GM23338 (cell line): ENCODE measurements at regions not wholly inside any gene's neighbourhood (a gene's known extent, or its start where the extent isn't known, plus 50 kb on each side); places are given as distances from the start of the nearest gene placed in this dataset.

Experiments
- ATAC-seq: fragments of 200-7000 bp; cut with Tn5 transposase; 3 replicates; pipeline ENCODE4 v1.9.1; 2020
- DNase-seq: peaks from one replicate; pipeline ENCODE4 v3.0.0-alpha.2; 2015; ENCODE audit warnings: low spot score
- H2AFZ ChIP-seq: fragments of 200-600 bp; sonication (generic); 2 replicates; pipeline ENCODE4 v1.8.0; 2016; ENCODE audit warnings: antibody characterized with exemption, mild to moderate bottlenecking, moderate library complexity
- H3F3A ChIP-seq: fragments of 200-600 bp; sonication (generic); replicated peaks from 2 replicates; pipeline ENCODE4 v1.8.0; 2017; ENCODE audit warnings: antibody characterized with exemption, mixed run types, low read depth
- H3K27ac ChIP-seq: fragments of 200-600 bp; sonication (generic); 2 replicates; pipeline ENCODE4 v1.6.1; 2016; ENCODE audit warnings: low read depth
- H3K27me3 ChIP-seq: fragments of 200-600 bp; sonication (generic); 2 replicates; pipeline ENCODE4 v1.8.0; 2016; ENCODE audit warnings: mild to moderate bottlenecking, mixed run types, moderate library complexity; ENCODE audit not compliant: insufficient read depth
- H3K36me3 ChIP-seq: fragments of 200-600 bp; sonication (generic); 2 replicates; pipeline ENCODE4 v1.8.0; 2016; ENCODE audit warnings: mild to moderate bottlenecking; ENCODE audit not compliant: insufficient read depth
- H3K4me1 ChIP-seq: fragments of 200-600 bp; sonication (generic); 2 replicates; pipeline ENCODE4 v1.8.0; 2016; ENCODE audit warnings: mild to moderate bottlenecking, moderate library complexity; ENCODE audit not compliant: insufficient read depth
- H3K4me2 ChIP-seq: fragments of 200-600 bp; sonication (generic); 2 replicates; pipeline ENCODE4 v1.7.1; 2017; ENCODE audit warnings: mixed run types
- H3K4me3 ChIP-seq: fragments of 200-600 bp; sonication (generic); 2 replicates; pipeline ENCODE4 v1.6.1; 2016; ENCODE audit warnings: mixed run types
- H3K79me2 ChIP-seq: fragments of 200-600 bp; sonication (generic); replicated peaks from 2 replicates; pipeline ENCODE4 v1.8.0; 2017; ENCODE audit warnings: mild to moderate bottlenecking; ENCODE audit not compliant: insufficient read depth
- H3K9me2 ChIP-seq: fragments of 200-600 bp; sonication (generic); 2 replicates; pipeline ENCODE4 v1.8.0; 2017; ENCODE audit not compliant: insufficient read depth
- H4K20me1 ChIP-seq: fragments of 200-600 bp; sonication (generic); replicated peaks from 2 replicates; pipeline ENCODE4 v1.8.0; 2017; ENCODE audit warnings: mild to moderate bottlenecking; ENCODE audit not compliant: insufficient read depth
- H3K27ac Mint-ChIP-seq: 2 replicates; pipeline ENCODE4 v1.8.0; 2020; ENCODE audit warnings: inconsistent platforms, mild to moderate bottlenecking, moderate library complexity, mixed read lengths
- H3K27me3 Mint-ChIP-seq: 3 replicates; pipeline ENCODE4 v1.8.0; 2022; ENCODE audit warnings: low read depth, mild to moderate bottlenecking, moderate library complexity, mixed read lengths, inconsistent platforms; ENCODE audit not compliant: insufficient read depth, poor library complexity
- H3K36me3 Mint-ChIP-seq: 3 replicates; pipeline ENCODE4 v1.8.0; 2021; ENCODE audit warnings: low read depth, mild to moderate bottlenecking, inconsistent platforms, moderate library complexity, mixed read lengths
- H3K4me1 Mint-ChIP-seq: 3 replicates; pipeline ENCODE4 v1.8.0; 2020; ENCODE audit warnings: mild to moderate bottlenecking, inconsistent platforms, mixed read lengths
- H3K4me3 Mint-ChIP-seq: 3 replicates; pipeline ENCODE4 v1.8.0; 2021; ENCODE audit warnings: moderate library complexity, mild to moderate bottlenecking, inconsistent platforms, mixed read lengths
- H3K9me3 Mint-ChIP-seq: 3 replicates; pipeline ENCODE4 v1.8.0; 2020; ENCODE audit warnings: moderate library complexity, mild to moderate bottlenecking, inconsistent platforms, mixed read lengths
- CREB1 ChIP-seq: fragments of 250-450 bp; sonication (Bioruptor Pico); IDR thresholded peaks from 2 replicates; pipeline ENCODE4 v1.5.0; 2020; ENCODE audit warnings: low read depth, mild to moderate bottlenecking, moderate library complexity
- EZH2 ChIP-seq: fragments of 200-600 bp; sonication (generic); IDR thresholded peaks from one replicate; pipeline ENCODE4 v1.8.0; 2017; ENCODE audit warnings: antibody characterized with exemption, mild to moderate bottlenecking, low read depth; ENCODE audit not compliant: unreplicated experiment
- EZH2phosphoT487 ChIP-seq: fragments of 200-600 bp; sonication (generic); IDR thresholded peaks from one replicate; pipeline ENCODE4 v1.8.1; 2018; ENCODE audit warnings: antibody characterized with exemption; ENCODE audit not compliant: unreplicated experiment
- JUNB ChIP-seq: IDR thresholded peaks from one replicate; pipeline ENCODE4 v1.6.1; 2016; ENCODE audit warnings: antibody characterized with exemption; ENCODE audit not compliant: unreplicated experiment
- NANOG ChIP-seq: IDR thresholded peaks from 2 replicates; pipeline ENCODE4 v1.6.1; 2016; ENCODE audit warnings: antibody characterized with exemption, borderline replicate concordance
- REST ChIP-seq: IDR thresholded peaks from one replicate; pipeline ENCODE4 v1.6.1; 2018; ENCODE audit warnings: antibody characterized with exemption; ENCODE audit not compliant: unreplicated experiment
- ZNF114 ChIP-seq: fragments of 250-450 bp; sonication (Bioruptor Pico); IDR thresholded peaks from 2 replicates; pipeline ENCODE4 v1.5.0; 2020; ENCODE audit warnings: mild to moderate bottlenecking, moderate library complexity
- ZNF331 ChIP-seq: fragments of 250-450 bp; sonication (Bioruptor Pico); IDR thresholded peaks from 2 replicates; pipeline ENCODE4 v1.5.0; 2020; ENCODE audit warnings: low read depth, mild to moderate bottlenecking, moderate library complexity

- no peak for TF ChIP-seq CREB1
- TF ChIP-seq EZH2: no peak
- no peak for TF ChIP-seq ZNF331
- no peak for TF ChIP-seq EZH2phosphoT487
- TF ChIP-seq JUNB: no peak
- TF ChIP-seq REST: no peak
Observed at GRCh38 chr4:26015906-26016305, 101.9 kb downstream of the SMIM20 start (continued).

- Mint-ChIP-seq H3K36me3 (no peaks in the 10 kb centered on the region), H3K27me3 (peaks cover 5% of the 10 kb centered on the region), H3K9me3 (no peaks in the 10 kb centered on the region; the same call in 2 of the 3 replicates), H3K4me3 (no peak overlapping the region), H3K27ac (no peak overlapping the region), H3K4me1 (peaks cover 11% of the 10 kb centered on the region)
- no peak for ATAC-seq
- H3K79me2 ChIP-seq: no peaks in the 10 kb centered on the region
- H3F3A ChIP-seq: no peaks in the 10 kb centered on the region
- H3K36me3 ChIP-seq: no peaks in the 10 kb centered on the region
- H3K27me3 ChIP-seq: no peaks in the 10 kb centered on the region
- H3K4me3 ChIP-seq: no peak overlapping the region
- TF ChIP-seq ZNF114 (CRISPR knock-in tag): no peak
- no peak for TF ChIP-seq JUNB
- no peak for TF ChIP-seq NANOG
- no peak for TF ChIP-seq EZH2
- TF ChIP-seq CREB1: no peak
- no peak for TF ChIP-seq REST
- no peak for DNase-seq
- no peaks in the 10 kb centered on the region for H3K4me1 ChIP-seq
- H2AFZ ChIP-seq: no peak overlapping the region
- peaks cover 3% of the 10 kb centered on the region; the same call in 1 of the 2 replicates for H3K9me2 ChIP-seq
- H3K27ac ChIP-seq: no peak overlapping the region
- no peaks in the 10 kb centered on the region for H4K20me1 ChIP-seq
- no peak overlapping the region for H3K4me2 ChIP-seq
Observed at GRCh38 chr4:26017531-26017930, 103.5 kb downstream of the SMIM20 start.
